H1 (cell line): ENCODE measurements at regions not wholly inside any gene's neighbourhood (a gene's known extent, or its start where the extent isn't known, plus 50 kb on each side); places are given as distances from the start of the nearest gene placed in this dataset.

Source experiments
- CTCF ChIA-PET: fragments of 300-600 bp; sonication (Branson Sonifier 250); formaldehyde crosslinking; loops from one replicate; lab custom pipeline; 2021; ENCODE audit not compliant: partially characterized antibody; lab: Charles Lee
- POLR2A ChIA-PET: fragments of 300-600 bp; sonication (Branson Sonifier 250); formaldehyde crosslinking; loops from one replicate; lab custom pipeline; 2021; ENCODE audit warnings: inconsistent platforms; ENCODE audit not compliant: partially characterized antibody; lab: Charles Lee
- DNase-seq, 2 experiments: peaks; one replicate each; pipeline versions ENCODE4 v3.0.0 to v3.0.0-alpha.2; 2010 to 2022; ENCODE audit warnings: low spot score in 2 of 2, low read depth in 1 of 2, mixed read lengths in 1 of 2
- FAIRE-seq: peaks from 2 replicates; lab custom pipeline; 2011; peaks lifted over from hg19 to GRCh38; lab: Jason Lieb, UNC
- H2AFZ ChIP-seq: 2 replicates; pipeline ENCODE4 v1.8.1; 2012; ENCODE audit warnings: low read length, inconsistent platforms
- H2AK5ac ChIP-seq: 2 replicates; pipeline ENCODE4 v1.6.1; 2013; ENCODE audit warnings: low read depth, low read length
- H2BK120ac ChIP-seq: replicated peaks from 2 replicates; pipeline ENCODE3; 2013; ENCODE audit warnings: low read depth, low read length, inconsistent platforms
- H2BK12ac ChIP-seq: 2 replicates; pipeline ENCODE4 v1.6.1; 2013; ENCODE audit warnings: low read depth, low read length
- H2BK15ac ChIP-seq: 2 replicates; pipeline ENCODE4 v1.6.1; 2013; ENCODE audit warnings: low read length
- H2BK20ac ChIP-seq: 2 replicates; pipeline ENCODE4 v1.6.1; 2013; ENCODE audit warnings: low read length
- H2BK5ac ChIP-seq: 2 replicates; pipeline ENCODE4 v1.6.1; 2013; ENCODE audit warnings: low read depth, low read length
- H3K14ac ChIP-seq: 2 replicates; pipeline ENCODE4 v1.6.1; 2013; ENCODE audit warnings: inconsistent platforms; ENCODE audit not compliant: insufficient read length
- H3K18ac ChIP-seq: 2 replicates; pipeline ENCODE4 v1.6.1; 2013; ENCODE audit warnings: low read length; ENCODE audit errors: extremely low read depth
- H3K23ac ChIP-seq: 2 replicates; pipeline ENCODE4 v1.6.1; 2013; ENCODE audit warnings: inconsistent platforms; ENCODE audit not compliant: insufficient read length
- H3K23me2 ChIP-seq: 2 replicates; pipeline ENCODE4 v1.6.1; 2013; ENCODE audit warnings: low read depth, low read length
- H3K27ac ChIP-seq: 2 replicates; pipeline ENCODE4 v1.6.1; 2011; ENCODE audit warnings: low read depth, low read length, inconsistent platforms
- H3K27me3 ChIP-seq, 4 experiments: replicated peaks in 1 of 4; 1 replicate in 1 of 4; 2 replicates in 3 of 4; pipeline versions ENCODE4 v1.6.1 to v1.8.1; 2011 to 2013; ENCODE audit warnings: low read length in 3 of 4, mild to moderate bottlenecking in 3 of 4, inconsistent platforms in 2 of 4, mixed read lengths in 2 of 4, moderate library complexity in 1 of 4; ENCODE audit not compliant: control insufficient read depth in 3 of 4, insufficient read depth in 3 of 4; ENCODE audit errors: extremely low read depth in 1 of 4
- H3K36me3 ChIP-seq, 4 experiments: 2 replicates each; pipeline versions ENCODE4 v1.6.1 to v1.8.1; 2011 to 2013; ENCODE audit warnings: mild to moderate bottlenecking in 4 of 4, low read length in 3 of 4, moderate library complexity in 2 of 4, control low read depth in 1 of 4, inconsistent platforms in 1 of 4; ENCODE audit not compliant: insufficient read depth in 4 of 4, control insufficient read depth in 2 of 4
- H3K4ac ChIP-seq: replicated peaks from 2 replicates; pipeline ENCODE3; 2013; ENCODE audit warnings: low read length, low read depth, mixed read lengths, inconsistent platforms; ENCODE audit not compliant: insufficient read length
- H3K4me1 ChIP-seq, 4 experiments: replicated peaks in 1 of 4; 1 replicate in 1 of 4; 2 replicates in 3 of 4; pipeline versions ENCODE4 v1.6.1 to v1.8.1; 2011 to 2013; ENCODE audit warnings: low read length in 3 of 4, inconsistent platforms in 2 of 4, mixed read lengths in 1 of 4; ENCODE audit not compliant: insufficient read depth in 4 of 4, control insufficient read depth in 3 of 4
- H3K4me2 ChIP-seq, 2 experiments: 2 replicates each; pipeline versions ENCODE4 v1.6.1 to v1.8.1; 2011 to 2013; ENCODE audit warnings: low read depth in 2 of 2, low read length in 2 of 2, control low read depth in 1 of 2, inconsistent platforms in 1 of 2, mild to moderate bottlenecking in 1 of 2; ENCODE audit not compliant: insufficient read depth in 1 of 2
- H3K4me3 ChIP-seq, 4 experiments: fragments of 200-600, 300-600 bp in 1 of 4; sonication (generic), shearing (Covaris generic), sonication (Bioruptor Twin) in 1 of 4; 2 replicates each; pipeline versions ENCODE4 v1.5.1 to v1.8.1; 2011 to 2016; ENCODE audit warnings: low read length in 4 of 4, low read depth in 3 of 4, control low read depth in 2 of 4, inconsistent platforms in 2 of 4, mild to moderate bottlenecking in 2 of 4, mixed read lengths in 1 of 4, moderate library complexity in 1 of 4; ENCODE audit not compliant: insufficient read depth in 2 of 4; ENCODE audit errors: extremely low read depth in 1 of 4
- H3K56ac ChIP-seq: replicated peaks from 2 replicates; pipeline ENCODE3; 2013; ENCODE audit warnings: low read depth, mild to moderate bottlenecking, mixed read lengths, low read length, inconsistent platforms; ENCODE audit not compliant: insufficient read length
- H3K79me1 ChIP-seq: 2 replicates; pipeline ENCODE4 v1.6.1; 2013; ENCODE audit warnings: low read depth, low read length, control low read depth
- H3K79me2 ChIP-seq, 2 experiments: 2 replicates each; pipeline versions ENCODE4 v1.6.1 to v1.8.1; 2012 to 2013; ENCODE audit warnings: low read length in 2 of 2, mild to moderate bottlenecking in 2 of 2, inconsistent platforms in 1 of 2; ENCODE audit not compliant: insufficient read depth in 2 of 2, control insufficient read depth in 1 of 2
- H3K9ac ChIP-seq, 4 experiments: replicated peaks in 1 of 4; 1 replicate in 1 of 4; 2 replicates in 3 of 4; pipeline versions ENCODE4 v1.6.1 to v1.8.1; 2011 to 2013; ENCODE audit warnings: low read depth in 3 of 4, low read length in 3 of 4, control low read depth in 2 of 4, mild to moderate bottlenecking in 2 of 4, moderate library complexity in 2 of 4, inconsistent platforms in 1 of 4; ENCODE audit errors: extremely low read depth in 1 of 4
- H3K9me3 ChIP-seq, 2 experiments: 2 replicates each; pipeline versions ENCODE4 v1.6.1 to v1.8.1; 2012 to 2013; ENCODE audit warnings: mild to moderate bottlenecking in 2 of 2, moderate library complexity in 2 of 2, control low read depth in 1 of 2, inconsistent platforms in 1 of 2, low read depth in 1 of 2, low read length in 1 of 2, mixed read lengths in 1 of 2; ENCODE audit not compliant: insufficient read depth in 2 of 2
- H4K20me1 ChIP-seq, 2 experiments: replicated peaks in 1 of 2; 2 replicates each; pipeline versions ENCODE3 to v1.8.1; 2011 to 2013; ENCODE audit warnings: inconsistent platforms in 2 of 2, low read length in 2 of 2, mild to moderate bottlenecking in 1 of 2; ENCODE audit not compliant: insufficient read depth in 2 of 2, control insufficient read depth in 1 of 2
- H4K5ac ChIP-seq: 2 replicates; pipeline ENCODE4 v1.6.1; 2013; ENCODE audit warnings: low read length, low read depth, mixed read lengths, inconsistent platforms; ENCODE audit not compliant: insufficient read length
- H4K8ac ChIP-seq: 2 replicates; pipeline ENCODE4 v1.8.0; 2013; ENCODE audit warnings: mild to moderate bottlenecking, moderate library complexity, low read length, inconsistent platforms; ENCODE audit not compliant: insufficient read depth; ENCODE audit errors: extremely low read depth
- H4K91ac ChIP-seq: replicated peaks from 2 replicates; pipeline ENCODE3; 2013; ENCODE audit warnings: low read length, mixed read lengths, inconsistent platforms; ENCODE audit not compliant: insufficient read length
- JUN ChIP-seq: IDR thresholded peaks from 2 replicates; pipeline ENCODE4 v1.6.1; 2011; ENCODE audit warnings: low read depth, mild to moderate bottlenecking, improper control_type of control experiment, low read length
- SRF ChIP-seq: IDR thresholded peaks from 2 replicates; pipeline ENCODE4 v1.6.1; 2011; ENCODE audit warnings: mild to moderate bottlenecking, low read depth, low read length, moderate library complexity
- YY1 ChIP-seq: IDR thresholded peaks from 2 replicates; pipeline ENCODE4 v1.6.1; 2011; ENCODE audit warnings: low read depth, mild to moderate bottlenecking, low read length
- WGBS, 2 experiments: shearing (Covaris generic) in 1 of 2; methylation state at CpG; one replicate each; pipeline versions ENCODE4 v1.1.6 to v1.1.7; 2013 to 2015; ENCODE audit warnings: low lambda C conversion rate in 2 of 2, mixed read lengths in 2 of 2, inconsistent platforms in 1 of 2, low coverage in 1 of 2, missing lambda C conversion rate in 1 of 2; ENCODE audit not compliant: insufficient replicate concordance in 2 of 2, insufficient coverage in 1 of 2, insufficient read length in 1 of 2; ENCODE audit errors: extremely low coverage in 1 of 2, missing lambda C conversion rate in 1 of 2; 5-methylcytosine and 5-hydroxymethylcytosine counted together

- H3K9ac ChIP-seq = no peak overlapping the region
- POLR2A ChIA-PET = no interaction called here
- no peak overlapping the region for H2BK12ac ChIP-seq
- H3K9me3 ChIP-seq = no peaks in the 10 kb centered on the region
- no peak overlapping the region for H3K4me3 ChIP-seq
- H3K4me1 ChIP-seq = no peaks in the 10 kb centered on the region
- TF ChIP-seq SRF (no peak), YY1 (no peak), JUN (no peak)
- H3K79me2 ChIP-seq = no peaks in the 10 kb centered on the region
- no peak overlapping the region for H2BK120ac ChIP-seq
- H4K8ac ChIP-seq = no peak overlapping the region
- H4K20me1 ChIP-seq = no peaks in the 10 kb centered on the region
- H2BK20ac ChIP-seq = no peak overlapping the region
- H3K23ac ChIP-seq = no peak overlapping the region
- CTCF ChIA-PET = no interaction called here
- FAIRE-seq (no peak), DNase-seq (no peak)
- H2BK5ac ChIP-seq = no peak overlapping the region
- no peak overlapping the region for H4K5ac ChIP-seq
- H3K27me3 ChIP-seq = peaks cover 0 to 1% (median 0%) of the 10 kb centered on the region in 4 experiments; a peak in 1 of 7 replicates
- no peak overlapping the region for H3K4me2 ChIP-seq
- no peak overlapping the region for H3K14ac ChIP-seq
- no peak overlapping the region for H4K91ac ChIP-seq
- no peak overlapping the region for H3K56ac ChIP-seq
- no peaks in the 10 kb centered on the region for H3K23me2 ChIP-seq
- H3K79me1 ChIP-seq = no peaks in the 10 kb centered on the region
- H3K27ac ChIP-seq = no peak overlapping the region
- no peak overlapping the region for H3K18ac ChIP-seq
- WGBS, 2 experiments = 93% methylated on average over 5 of the region's 5 CpGs; no CpG with 5 or more reads in 1 of the 2 experiments
- H2AFZ ChIP-seq = no peak overlapping the region
- no peak overlapping the region for H3K4ac ChIP-seq
- no peak overlapping the region for H2AK5ac ChIP-seq
- H3K36me3 ChIP-seq = no peaks in the 10 kb centered on the region
- no peak overlapping the region for H2BK15ac ChIP-seq
These were observed 843.3 kb downstream of the GATA3 start for GRCh38 chr10:8897769-8898168.
